Fibroblast of upper back skin (primary cell): ENCODE measurements at regions not wholly inside any gene's neighbourhood (a gene's known extent, or its start where the extent isn't known, plus 50 kb on each side); places are given as distances from the start of the nearest gene placed in this dataset.

ENCODE experiments used
- DNase-seq: peaks from one replicate; pipeline ENCODE4 v3.0.0-alpha.2; 2013

DNA sequence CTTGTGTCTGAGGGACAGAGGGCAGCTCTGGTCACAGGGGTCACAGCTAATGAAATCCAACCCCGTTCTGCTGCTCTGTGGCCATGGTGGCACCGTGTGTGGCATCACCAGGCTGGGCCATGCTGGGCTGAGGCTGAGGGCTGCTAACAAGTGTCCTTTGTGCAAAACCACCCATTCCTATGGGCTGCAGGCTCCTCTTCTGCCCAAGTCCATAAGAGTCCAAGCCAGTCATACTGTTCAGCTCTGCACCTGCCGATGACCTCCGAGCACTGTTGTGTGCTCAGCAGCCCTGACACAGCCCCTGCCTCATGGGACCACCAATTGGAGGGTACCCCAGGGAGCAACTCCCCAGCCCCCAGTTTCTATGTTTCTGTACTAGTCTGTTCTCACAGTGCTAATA, 133.1 kb downstream of the WDR11 start:
- no peak for DNase-seq

DNA sequence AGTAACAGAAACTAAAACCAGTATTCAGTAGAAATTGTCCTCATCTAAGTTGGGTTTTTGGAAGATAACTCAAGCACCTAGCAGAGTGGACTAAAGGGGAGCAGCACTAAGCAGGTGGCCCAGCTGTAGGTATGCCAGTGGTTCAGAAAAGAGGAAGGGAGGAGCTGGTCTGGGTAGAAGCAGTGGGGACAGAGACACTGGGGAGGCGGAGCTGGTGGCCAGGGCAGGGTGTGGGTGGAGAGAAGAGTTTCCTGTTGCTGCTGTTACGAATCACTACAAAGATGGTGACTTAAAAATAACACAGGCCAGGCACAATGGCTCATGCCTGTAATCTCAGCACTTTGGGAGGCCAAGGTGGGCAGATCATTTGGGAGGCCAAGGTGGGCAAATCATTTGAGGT, 136.2 kb downstream of the WDR11 start:
- DNase-seq: no peak

- DNase-seq: no peak
Observed at GRCh38 chr10:120988751-120989150, 137.6 kb downstream of the WDR11 start.

- DNase-seq: no peak
Observed at GRCh38 chr10:120989279-120989678, 138.1 kb downstream of the WDR11 start.

GRCh38 chr10:120989996-120990598, 138.9 kb downstream of the WDR11 start:
- DNase-seq: no peak

- DNase-seq: no peak
Observed at GRCh38 chr10:120990831-120991230, 139.7 kb downstream of the WDR11 start.

DNA sequence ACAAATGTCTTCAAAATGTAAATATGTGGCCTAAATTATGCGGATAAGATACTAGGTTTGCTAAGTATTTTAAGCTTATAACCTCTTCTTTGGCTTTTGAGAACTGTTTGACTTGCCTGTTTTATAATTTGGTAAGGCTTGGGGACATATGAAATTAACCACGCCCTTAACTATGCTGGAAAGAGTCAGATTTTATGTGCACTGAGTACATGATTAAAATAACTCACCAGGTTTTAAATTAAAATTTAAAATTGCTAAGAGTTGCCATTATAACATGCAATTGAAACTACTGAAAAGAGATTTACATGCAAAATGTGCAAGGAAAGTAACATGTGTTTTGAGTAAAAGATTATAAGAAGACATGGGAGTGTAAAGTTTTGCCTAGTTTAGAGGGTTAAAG, 141.9 kb downstream of the WDR11 start:
- DNase-seq: no peak

DNA sequence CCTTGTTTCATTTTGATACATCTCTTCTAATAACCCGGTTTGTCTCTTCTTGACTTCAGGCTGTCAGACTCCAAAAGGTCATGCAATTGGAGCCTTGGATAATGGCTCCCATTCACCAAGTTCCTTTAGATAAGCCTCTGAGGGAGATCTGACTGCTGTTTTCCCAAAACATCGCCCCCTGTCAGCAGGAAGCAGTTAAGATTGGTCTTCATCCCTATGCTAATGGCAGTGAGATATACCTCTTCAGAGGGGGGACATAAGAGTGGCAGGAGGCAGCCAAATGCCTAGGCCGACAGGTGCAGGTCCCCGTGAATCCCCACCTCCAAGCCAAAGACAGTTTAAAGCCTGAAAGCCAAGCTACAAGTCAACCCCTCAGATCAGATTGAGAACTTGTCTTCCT, 144.6 kb downstream of the WDR11 start:
- DNase-seq: no peak

- DNase-seq: no peak
Observed at GRCh38 chr10:120996456-120997034, 145.4 kb downstream of the WDR11 start.

DNA sequence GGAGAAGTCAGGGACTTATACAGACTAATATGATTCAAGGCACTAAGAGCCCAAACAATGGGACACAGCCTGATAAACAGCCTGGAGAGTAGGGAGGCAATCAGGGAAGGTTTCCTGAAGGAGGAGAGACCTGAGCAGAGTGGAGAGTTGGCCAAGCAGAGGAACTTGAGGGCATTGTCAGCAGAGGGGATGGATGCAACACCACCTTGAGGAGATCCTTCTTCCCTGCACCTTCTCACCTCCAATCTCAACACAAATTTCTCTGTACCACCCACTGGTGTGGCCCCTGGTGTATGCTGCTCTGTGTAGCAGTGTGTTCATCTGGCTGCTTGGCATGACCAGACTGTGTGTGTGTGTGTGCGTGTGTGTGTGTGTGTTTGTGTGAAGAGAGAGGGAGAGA, 146.2 kb downstream of the WDR11 start:
- DNase-seq: no peak

GRCh38 chr10:120997756-120998155, 146.6 kb downstream of the WDR11 start:
- DNase-seq: no peak

- no peak for DNase-seq
Observed at GRCh38 chr10:120998251-120998650, 147.1 kb downstream of the WDR11 start.

DNA sequence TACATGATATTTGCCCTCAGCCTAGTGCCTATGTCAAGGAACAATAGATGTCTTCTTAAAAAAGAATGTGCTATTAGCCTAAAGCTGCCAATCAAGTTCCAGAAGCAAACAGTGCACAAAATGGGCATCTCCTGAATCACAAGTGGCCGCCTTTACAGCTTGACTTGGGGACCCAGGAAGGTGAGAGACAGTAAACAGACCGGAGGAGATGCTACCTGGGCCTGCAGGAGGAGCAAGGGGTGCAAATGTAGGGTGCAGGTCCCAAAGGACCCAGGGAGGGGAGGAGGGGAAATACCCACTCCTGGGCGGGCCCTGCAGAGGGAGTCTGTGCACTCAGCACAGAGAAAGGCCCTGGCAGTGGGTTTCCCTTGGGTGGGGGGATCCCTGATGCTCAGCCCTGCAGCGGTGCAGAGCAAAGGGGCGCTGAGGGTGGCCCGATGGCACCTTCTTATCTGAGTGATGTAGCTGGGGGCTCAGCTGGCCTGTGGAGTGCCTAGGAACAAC, 147.7 kb downstream of the WDR11 start:
- no peak for DNase-seq

DNA sequence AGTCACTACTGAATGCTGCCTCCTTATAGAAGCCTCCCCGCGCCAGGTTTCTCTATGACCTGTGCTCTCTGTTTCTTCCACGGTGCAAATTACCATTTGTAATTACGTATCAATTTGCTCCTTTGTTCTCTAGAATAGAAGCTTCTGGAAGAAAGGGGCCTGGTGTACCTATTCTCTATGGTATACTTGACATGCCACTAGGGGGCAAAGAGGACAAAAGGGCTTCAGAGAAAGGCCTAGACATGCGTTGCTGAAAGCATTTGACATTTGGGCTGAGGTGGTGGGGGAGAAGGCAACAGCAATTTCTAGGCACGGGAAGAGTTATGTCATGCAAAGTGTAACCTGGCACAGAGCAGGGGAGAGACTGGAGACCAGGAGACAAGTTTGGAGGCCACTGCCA, 148.7 kb downstream of the WDR11 start:
- no peak for DNase-seq

DNA sequence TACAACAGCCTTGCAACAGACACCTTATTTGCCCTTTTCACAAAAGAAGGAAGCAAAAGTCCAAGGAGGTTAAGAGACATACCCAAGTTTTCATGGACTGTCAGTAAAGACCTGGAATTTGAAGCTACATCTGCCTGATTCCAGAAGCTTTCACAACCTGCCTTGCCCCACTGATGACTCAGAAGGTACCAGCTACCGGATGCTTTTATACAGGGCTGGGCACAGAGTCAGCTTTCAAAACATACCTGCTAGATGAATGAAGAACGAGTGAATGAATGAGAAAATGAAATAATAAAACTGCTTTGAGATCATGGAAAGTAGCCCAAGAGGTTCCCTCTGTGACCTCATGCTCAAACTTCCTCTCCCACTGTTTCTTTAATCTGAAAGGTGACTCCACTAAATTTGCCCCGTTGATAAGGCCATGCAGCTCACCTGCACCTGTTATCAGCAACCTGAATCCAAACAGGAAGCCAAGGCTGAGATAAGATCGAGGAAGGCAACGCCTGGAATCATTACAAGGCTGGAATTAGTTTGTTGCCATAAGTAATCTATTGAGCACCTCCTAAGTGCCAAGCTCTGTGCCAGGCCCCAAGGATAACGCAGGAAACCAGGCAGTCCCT, 151.5 kb downstream of the WDR11 start:
- DNase-seq: no peak

DNA sequence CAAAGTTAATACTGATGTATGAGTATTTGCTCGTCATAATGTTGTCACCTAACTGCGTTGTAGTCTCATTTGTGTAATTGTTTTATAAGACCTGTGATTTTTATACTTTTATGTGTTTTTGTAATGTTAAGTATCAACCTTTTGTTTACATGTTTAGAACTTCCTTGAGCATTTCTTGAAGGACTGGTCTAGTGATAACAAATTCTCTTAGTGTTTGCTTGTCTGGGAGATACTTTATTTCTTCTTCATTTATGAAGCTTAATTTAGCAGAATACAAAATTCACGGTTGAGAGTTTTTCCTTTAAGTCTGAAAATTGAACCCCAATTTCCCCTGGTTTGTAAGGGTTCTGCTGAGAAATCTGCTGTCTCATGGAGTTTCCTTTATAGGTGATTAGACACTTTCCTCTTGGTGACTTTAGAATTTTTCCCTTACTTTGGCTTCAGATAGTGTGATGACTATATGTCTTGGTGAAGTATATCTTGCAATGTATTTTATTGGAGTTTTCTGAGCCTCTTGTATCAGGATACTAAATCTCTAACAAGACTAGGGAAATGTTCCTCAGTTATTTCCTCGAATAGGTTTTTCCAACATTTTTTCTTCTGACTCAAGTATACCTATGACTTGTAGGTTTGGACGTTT, 154.9 kb downstream of the WDR11 start:
- no peak for DNase-seq

- DNase-seq: no peak
Observed at GRCh38 chr10:121007264-121007663, 156.1 kb downstream of the WDR11 start.

GRCh38 chr10:121015916-121016315, 164.8 kb downstream of the WDR11 start:
- no peak for DNase-seq

- DNase-seq: no peak
Observed at GRCh38 chr10:121024905-121025584, 173.9 kb downstream of the WDR11 start.

DNA sequence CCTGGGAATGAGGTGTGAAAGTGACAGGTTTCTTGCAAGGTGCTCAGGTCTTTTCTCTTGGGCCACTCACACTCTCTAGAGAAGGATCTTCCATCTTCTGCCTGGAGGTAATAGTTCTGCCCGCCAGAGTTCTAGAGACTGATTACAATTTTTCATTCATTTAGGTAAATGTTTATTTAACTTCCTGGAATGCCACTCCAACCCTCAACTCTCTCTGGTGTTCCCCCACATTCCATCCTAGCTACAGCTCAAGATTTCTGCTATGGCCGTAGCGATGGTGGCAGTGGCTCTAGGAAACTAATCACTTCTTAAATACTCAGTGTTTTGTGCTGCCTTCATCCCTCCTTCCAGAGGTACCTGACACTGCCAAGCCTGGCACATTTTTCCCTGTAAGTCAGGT, 174.6 kb downstream of the WDR11 start:
- no peak for DNase-seq

GRCh38 chr10:121027371-121027770, 176.2 kb downstream of the WDR11 start:
- DNase-seq: no peak

- DNase-seq: no peak
Observed at GRCh38 chr10:121032460-121032859, 181.3 kb downstream of the WDR11 start.

DNA sequence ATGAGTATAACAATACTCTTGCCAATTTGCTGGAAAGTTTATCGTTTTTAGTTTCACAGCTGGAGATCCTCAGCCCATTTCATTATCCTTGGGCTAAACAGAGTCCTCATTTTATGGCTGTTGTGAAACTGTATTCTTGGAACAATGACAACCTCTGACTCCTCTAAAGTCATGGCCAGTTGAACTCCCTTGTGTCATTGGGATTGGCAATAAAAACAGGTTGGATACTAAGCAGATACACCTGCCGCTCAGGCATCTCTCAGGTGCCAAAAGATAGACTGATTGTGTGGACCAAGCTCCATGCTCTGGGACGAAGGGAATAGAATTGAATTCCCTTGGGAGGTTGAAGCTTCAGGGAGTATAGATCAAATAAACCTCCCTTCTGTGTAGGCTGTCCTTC, 182.2 kb downstream of the WDR11 start:
- DNase-seq: no peak

DNA sequence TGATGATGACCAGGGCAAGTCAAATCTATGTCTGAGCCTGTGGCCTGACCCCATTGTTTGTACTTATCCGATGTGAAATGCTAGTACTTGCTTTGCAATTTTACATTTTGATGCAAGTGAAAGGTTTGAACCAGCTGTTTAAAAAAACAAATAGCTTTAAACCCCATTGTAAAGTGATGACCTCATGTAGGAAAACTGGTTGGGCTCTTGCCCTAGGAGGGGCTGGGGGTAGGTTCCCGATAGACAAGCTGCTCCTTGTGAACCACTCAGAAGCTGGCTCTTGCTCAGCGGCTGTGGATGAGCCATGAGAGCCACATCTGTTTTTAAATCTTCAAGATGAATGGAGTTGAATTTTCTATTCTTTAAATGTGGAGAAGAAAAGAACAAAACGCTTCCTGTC, 185.3 kb downstream of the WDR11 start:
- DNase-seq: peak; percentile 11
